HG03571 (cell line): ENCODE measurements at regions not wholly inside any gene's neighbourhood (a gene's known extent, or its start where the extent isn't known, plus 50 kb on each side); places are given as distances from the start of the nearest gene placed in this dataset.
"Not testable (repeated sequence)": the region's sequence is repeated elsewhere in the genome, so short reads cannot be mapped to it uniquely, and the experiment has no call there.

Experiments
- ATAC-seq: cut with Tn5 transposase; IDR thresholded peaks from one replicate; pipeline ENCODE4 v1.9.1; 2021; ENCODE audit not compliant: unreplicated experiment

GRCh38 chr6:86283596-86283995, 640.9 kb upstream of the SYNCRIP start:
- not testable (repeated sequence) for ATAC-seq

DNA sequence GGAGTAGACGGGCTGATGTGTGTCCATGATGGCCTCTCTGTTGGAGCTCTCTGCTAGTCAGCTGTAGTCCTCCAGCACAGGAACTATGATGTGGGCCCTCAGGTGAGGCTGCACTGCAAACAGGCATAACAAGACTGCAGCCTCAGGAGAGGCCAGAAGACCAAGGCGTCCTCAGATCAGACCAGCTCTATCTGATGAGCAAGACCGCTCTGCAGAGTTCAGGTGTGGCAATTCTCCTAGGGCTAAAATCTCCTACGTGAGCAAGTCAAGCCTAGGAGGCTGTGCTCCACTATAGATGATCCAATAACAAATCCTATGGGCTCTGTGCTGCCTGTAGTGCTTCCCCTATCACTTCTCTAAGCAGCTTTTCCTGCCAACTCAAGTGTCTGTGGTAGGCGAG, 633.4 kb upstream of the SYNCRIP start:
- ATAC-seq: no peak

GRCh38 chr6:86273936-86274335, 631.2 kb upstream of the SYNCRIP start:
- no peak for ATAC-seq

DNA sequence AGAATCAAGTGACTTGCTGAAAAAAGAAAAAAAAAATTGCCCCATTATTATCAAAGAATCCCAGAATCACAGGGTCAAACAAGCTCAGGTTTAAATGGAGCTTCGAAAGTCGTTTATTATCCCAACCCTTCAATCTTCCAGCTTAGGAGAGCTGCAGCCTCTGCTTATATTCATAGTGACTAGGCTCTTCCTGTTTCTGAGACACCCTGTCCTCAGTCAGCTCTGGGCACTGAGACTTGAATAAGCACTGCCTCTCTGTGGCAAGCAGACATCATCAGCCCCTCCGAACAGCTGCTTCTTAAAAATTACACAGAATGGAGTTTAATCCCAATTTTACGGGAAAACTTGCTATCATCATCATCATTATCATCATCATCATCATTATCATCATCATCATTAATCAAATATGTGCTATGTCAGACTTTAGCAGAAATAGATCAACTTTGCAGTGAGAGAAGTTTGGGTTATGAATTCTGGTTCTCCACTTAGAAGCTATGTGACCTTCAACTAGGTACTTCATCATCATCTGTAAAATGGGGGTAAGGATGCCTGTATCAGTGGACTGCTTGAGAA, 614.0 kb upstream of the SYNCRIP start:
- ATAC-seq: no peak

DNA sequence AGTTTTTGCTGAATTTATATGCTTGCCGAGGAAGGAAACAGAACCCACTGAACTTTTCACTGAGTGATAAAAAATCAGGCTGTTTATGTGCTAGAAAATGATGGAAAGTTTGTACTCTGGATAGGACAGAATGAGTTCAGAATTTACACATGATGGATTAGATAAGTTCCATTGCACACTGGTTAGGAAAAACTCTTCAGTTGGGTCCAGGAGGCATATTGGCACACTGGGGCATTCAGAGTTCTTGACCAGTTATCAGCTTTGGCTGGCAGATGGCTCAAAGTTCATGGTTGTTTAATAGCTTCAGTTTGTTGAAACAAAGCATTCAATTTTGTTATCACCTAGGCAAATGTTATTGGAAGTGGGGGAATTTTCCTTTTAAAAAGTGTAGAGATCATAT, 613.3 kb upstream of the SYNCRIP start:
- no peak for ATAC-seq

DNA sequence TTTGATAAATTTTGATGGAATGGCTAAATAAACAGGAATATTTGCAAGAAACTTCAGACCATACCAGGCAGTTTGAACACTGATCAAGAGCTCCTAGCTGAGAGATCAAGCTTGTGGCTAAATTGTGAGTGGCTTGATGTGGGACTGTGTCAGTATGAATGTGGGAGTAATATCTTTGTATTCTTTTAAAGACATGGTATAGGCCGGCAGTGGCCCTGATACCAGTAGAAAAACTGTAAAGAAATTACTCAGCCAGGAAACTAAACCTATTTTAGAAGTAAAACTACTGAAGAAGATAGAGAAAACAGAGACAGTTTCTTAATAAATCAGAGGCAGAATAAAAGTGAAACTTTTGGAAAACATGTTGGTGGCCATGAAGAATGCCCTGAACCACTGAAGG, 608.4 kb upstream of the SYNCRIP start:
- no peak for ATAC-seq

- no peak for ATAC-seq
Observed at GRCh38 chr6:86217906-86218305, 575.2 kb upstream of the SYNCRIP start.

GRCh38 chr6:86215323-86215722, 572.6 kb upstream of the SYNCRIP start:
- ATAC-seq: no peak

GRCh38 chr6:86205980-86206379, 563.3 kb upstream of the SYNCRIP start:
- no peak for ATAC-seq

- no peak for ATAC-seq
Observed at GRCh38 chr6:86203044-86203443, 560.4 kb upstream of the SYNCRIP start.

DNA sequence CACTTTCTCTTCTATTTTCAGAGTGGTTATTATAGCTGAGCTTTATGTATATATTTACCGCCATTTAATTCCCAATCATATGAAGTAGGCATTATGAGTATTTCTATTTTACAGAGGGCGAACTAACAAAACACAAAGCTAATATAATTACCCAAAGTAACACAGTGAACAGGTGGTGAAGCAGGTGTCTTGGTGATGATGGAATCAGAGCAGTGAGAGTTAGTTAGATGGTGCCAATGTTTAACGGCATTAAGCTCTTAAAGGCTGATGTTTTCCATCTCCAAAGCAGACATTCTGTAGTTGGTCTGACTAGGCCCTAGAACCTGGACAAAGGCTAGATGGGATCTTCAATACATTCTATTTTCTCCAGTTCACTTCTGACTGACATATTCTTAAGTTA, 551.1 kb upstream of the SYNCRIP start:
- ATAC-seq: no peak

GRCh38 chr6:86192123-86192522, 549.4 kb upstream of the SYNCRIP start:
- ATAC-seq: peak; percentile 81

DNA sequence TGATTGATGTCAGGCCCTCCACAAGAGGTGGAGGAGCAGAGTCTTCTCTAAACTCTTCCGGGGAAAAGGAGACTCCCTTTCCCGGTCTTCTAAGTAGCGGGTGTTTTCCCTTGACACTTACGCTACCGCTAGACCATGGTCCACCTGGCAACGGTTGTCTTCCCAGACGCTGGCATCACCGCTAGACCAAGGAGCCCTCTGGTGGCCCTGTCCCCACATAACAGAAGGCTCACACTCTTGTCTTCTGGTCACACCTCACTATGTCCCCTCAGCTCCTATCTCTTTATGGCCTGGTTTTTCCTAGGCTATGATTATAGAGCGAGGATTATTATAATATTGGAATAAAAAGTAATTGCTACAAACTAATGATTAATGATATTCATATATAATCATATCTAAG, 532.5 kb upstream of the SYNCRIP start:
- not testable (repeated sequence) for ATAC-seq

DNA sequence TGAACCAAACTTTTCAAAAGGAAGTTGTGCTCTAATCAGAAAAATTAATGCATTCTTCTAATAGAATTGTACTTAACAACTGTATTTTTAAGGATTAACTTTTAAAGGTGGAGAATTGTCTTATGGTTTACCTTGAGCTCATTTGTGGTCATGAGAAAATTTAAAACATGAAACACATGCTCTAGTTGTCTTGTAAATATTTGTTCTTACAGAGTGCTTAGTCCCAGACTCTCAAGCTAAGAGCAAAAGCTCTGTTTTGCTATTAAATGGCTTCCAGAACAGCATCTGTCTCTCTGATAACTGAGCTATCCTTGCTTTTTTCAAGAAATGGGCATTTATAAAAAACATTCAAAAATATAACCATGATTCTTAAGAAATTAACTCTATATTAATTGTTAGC, 512.2 kb upstream of the SYNCRIP start:
- no peak for ATAC-seq

DNA sequence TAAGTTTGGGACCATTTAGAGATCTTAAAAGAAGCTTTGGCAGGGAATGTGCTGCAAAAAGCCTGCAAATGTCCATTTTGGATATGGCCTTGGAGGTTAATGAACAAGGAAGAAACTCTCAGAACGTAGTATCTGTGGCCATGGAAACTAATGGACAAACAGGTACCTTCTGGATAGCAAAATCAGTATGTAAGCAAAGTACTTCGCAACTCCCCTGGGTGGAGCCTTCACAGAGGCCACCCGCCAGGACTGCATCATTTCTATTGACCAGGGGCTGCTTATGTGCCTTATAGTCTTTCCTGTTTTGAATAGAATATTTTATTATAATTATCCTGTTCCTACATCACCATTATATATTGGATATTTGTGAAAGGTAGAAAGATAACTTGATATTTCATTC, 510.8 kb upstream of the SYNCRIP start:
- no peak for ATAC-seq

DNA sequence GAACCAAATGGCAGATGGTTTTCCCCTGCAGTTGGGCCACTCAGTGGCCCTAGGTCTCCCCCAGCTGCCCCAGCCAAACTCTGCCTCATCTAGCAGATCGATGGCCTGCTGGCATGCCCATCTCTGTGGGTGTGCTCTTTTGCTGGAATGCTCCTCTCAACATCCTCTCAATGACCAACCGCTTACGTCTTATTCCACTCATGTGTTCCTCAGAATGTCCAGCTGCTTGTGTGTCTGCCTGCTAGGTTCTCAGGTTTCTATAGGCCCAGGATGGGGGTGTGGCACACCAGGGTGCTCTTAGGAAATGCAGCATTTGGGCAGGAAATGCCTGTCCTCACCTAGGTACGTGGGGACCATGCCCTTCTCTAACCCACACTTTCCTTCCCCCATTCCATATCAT, 509.9 kb upstream of the SYNCRIP start:
- ATAC-seq: no peak

DNA sequence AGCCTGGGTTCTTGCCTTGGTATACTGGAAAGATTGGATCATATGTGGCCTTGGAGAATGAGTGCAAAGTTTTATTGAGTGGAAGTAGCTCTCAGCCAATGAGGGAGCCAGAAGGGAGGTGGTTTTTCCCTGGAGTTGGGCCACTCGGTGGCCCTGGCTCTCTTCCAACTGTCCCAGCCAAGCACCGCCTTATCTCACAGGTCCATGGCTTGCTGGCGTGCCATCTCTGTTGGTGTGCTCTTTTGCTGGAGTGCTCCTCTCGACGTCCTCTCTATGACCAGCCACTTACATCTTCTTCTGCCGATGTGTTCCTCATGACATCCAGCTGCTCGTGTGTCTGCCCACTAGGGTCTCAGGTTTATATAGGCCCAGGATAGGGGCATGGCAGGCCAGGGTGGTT, 505.9 kb upstream of the SYNCRIP start:
- no peak for ATAC-seq

DNA sequence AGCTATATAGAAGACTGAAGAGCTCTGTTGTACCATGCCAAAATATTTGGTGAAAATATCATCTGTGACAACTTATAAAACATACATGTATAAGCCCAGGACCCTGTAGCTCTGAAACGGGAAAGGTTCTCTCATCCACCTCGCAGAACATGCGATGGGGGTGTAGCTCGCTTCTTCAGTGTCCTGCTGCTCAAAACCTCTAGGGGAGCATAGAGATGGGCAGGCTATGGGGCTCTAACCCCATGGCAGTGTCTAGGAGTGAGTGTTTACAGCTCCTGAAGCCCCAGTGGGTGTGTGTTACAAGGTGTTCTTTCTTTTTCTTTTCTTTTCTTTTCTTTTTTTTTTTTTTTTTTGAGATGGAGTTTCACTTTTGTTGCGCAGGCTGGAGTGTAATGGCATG, 505.2 kb upstream of the SYNCRIP start:
- no peak for ATAC-seq

DNA sequence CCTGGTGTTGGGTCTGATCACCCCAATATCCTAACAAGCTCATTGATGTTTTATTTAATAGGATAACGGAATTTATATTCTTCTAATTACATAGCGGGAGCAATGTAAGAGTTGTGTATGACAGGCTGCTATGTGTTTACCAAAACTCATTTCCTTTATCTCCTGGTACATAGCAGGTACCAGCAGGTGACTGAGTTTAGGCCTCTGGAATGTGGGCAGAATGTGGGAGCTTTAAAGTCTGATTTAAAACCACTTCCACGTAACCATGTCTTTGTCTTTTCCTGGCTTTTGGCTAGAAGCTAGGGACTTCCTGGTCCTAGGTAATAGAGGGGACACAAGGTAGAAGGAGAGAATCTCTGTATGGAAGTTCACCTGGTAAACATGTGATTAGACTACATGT, 504.6 kb upstream of the SYNCRIP start:
- no peak for ATAC-seq

GRCh38 chr6:86146751-86147150, 504.1 kb upstream of the SYNCRIP start:
- not testable (repeated sequence) for ATAC-seq

GRCh38 chr6:86142326-86142725, 499.6 kb upstream of the SYNCRIP start:
- no peak for ATAC-seq

DNA sequence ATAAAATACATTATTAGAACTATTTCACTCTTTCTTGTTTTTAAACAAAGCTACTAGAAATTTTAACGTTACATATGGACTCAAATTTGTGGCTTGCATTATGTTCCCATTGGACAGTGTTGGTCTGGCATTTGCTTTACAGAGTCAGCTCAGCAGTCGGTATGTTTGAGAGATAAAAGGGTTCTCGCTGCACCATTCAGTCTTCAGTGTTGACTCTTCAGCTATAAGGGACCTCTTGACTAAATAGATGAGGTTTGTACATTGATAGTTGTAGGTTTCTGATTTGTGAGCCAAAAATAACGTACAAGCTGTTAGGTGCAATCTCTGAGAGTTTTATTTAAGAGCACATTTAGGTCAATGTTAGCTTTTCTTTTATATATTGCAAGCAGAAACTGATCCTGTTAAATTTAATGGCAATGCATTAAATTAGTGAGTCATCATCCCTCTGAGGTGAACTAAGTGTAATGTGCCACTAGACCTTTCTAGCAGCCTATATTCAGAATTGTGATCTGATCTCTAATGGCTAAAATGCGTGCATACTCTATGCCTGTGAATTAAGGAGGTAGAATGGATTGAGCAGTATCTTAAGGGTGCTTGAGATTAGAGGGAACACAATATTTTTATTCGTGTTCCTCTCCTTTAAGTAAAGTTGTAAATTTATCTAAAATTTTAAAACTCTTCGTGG, 485.6 kb upstream of the SYNCRIP start:
- no peak for ATAC-seq

DNA sequence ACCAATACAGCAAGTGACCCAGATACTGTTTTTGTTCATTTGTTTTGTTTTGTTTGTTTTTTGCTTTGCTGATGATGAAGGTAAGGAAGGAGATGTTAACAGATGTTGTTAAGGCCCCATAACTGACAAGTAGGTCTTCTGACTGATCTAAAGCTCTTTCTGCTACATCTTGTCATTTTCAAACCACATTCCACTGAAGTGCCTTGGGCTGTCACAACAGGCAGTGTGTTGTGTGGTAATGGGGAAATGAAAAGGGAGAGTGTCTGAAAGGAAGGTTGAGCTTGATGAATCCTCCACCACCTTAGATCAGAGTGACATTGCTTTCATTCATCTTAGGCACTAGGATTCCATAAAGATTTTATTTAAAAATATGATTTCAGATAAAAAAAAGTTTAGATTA, 479.4 kb upstream of the SYNCRIP start:
- no peak for ATAC-seq
